AG04450 (cell line): ENCODE measurements at regions not wholly inside any gene's neighbourhood (a gene's known extent, or its start where the extent isn't known, plus 50 kb on each side); places are given as distances from the start of the nearest gene placed in this dataset.

Source experiments
- CTCF ChIA-PET: fragments of 300-600, 350-600 bp; formaldehyde crosslinking; extraction: SDS; loops from one replicate; lab custom pipeline; 2022; ENCODE audit warnings: antibody characterized with exemption, inconsistent platforms; lab: Charles Lee
- POLR2A ChIA-PET: fragments of 350-600 bp; formaldehyde crosslinking; extraction: SDS; loops from one replicate; lab custom pipeline; 2021; ENCODE audit warnings: antibody characterized with exemption, inconsistent platforms; lab: Yijun Ruan, JAX
- DNase-seq: peaks from one replicate; pipeline ENCODE4 v3.0.0-alpha.2; 2011; ENCODE audit warnings: low read depth, low spot score
- H3K27ac ChIP-seq: one replicate; pipeline ENCODE4 v1.5.1; 2012; ENCODE audit warnings: low read depth, low read length, control low read depth
- H3K27me3 ChIP-seq: one replicate; pipeline ENCODE4 v1.6.0; 2012; ENCODE audit warnings: low read length; ENCODE audit not compliant: control insufficient read depth, insufficient read depth
- H3K4me3 ChIP-seq: 2 replicates; pipeline ENCODE4 v1.5.1; 2011; ENCODE audit warnings: mild to moderate bottlenecking, low read depth, low read length, control low read depth
- H3K9me3 ChIP-seq: 2 replicates; pipeline ENCODE4 v1.5.1; 2012; ENCODE audit warnings: low read length; ENCODE audit not compliant: control insufficient read depth, insufficient read depth
- TF ChIP-seq, protein P1 (sequence below): IDR thresholded peaks from 2 replicates; pipeline ENCODE4 v1.5.1; 2011; ENCODE audit warnings: low read depth, low read length, control low read depth, inconsistent platforms

DNA sequence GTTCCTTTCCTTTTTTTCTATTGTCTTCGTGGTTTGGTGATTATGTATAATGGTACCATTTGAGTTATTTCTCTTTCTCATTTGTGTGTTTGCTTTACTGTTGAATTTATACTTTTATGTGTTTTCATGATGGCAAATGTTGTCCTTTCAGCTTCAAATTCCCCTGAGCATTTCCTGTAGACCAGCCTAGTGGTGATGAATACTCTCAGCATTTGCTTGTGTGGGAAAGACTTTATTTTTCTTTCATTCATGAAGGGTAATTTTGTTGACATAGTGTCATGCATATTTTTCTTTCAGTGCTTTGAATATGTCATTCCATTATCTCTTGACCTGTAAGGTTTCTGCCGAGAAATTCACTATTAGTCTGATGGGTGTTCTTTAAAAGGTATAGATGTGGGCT, 166.6 kb upstream of the GORAB start:
- ChIA-PET POLR2A (no interaction called here), CTCF (no interaction called here)
- TF ChIP-seq, protein P1, sequence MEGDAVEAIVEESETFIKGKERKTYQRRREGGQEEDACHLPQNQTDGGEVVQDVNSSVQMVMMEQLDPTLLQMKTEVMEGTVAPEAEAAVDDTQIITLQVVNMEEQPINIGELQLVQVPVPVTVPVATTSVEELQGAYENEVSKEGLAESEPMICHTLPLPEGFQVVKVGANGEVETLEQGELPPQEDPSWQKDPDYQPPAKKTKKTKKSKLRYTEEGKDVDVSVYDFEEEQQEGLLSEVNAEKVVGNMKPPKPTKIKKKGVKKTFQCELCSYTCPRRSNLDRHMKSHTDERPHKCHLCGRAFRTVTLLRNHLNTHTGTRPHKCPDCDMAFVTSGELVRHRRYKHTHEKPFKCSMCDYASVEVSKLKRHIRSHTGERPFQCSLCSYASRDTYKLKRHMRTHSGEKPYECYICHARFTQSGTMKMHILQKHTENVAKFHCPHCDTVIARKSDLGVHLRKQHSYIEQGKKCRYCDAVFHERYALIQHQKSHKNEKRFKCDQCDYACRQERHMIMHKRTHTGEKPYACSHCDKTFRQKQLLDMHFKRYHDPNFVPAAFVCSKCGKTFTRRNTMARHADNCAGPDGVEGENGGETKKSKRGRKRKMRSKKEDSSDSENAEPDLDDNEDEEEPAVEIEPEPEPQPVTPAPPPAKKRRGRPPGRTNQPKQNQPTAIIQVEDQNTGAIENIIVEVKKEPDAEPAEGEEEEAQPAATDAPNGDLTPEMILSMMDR = no peak
- Histone ChIP-seq H3K4me3 (no peak overlapping the region), H3K9me3 (no peaks in the 10 kb centered on the region; the same call in 1 of the 2 replicates), H3K27me3 (no peaks in the 10 kb centered on the region), H3K27ac (no peak overlapping the region)
- no peak for DNase-seq

DNA sequence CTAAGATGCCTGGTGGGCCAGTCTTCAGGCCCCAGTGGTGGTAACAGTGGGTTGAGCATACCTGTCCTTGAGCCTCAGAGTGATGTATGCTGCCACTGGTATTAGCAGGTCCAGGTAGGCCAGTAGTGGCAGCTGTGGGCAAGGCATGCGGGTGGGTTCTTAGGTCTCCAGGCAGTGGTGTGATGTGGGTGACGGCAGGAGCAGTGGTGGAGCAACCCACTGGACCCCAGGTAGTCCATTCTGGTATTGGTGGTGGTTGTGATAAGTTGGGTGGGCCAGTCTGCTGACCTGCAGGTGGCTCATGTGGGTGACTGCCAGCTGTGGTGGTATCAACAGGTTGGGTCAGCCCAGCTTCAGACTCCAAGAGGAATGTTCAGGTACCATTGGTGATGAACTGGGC, 165.0 kb upstream of the GORAB start:
- Histone ChIP-seq H3K27ac (no peak overlapping the region), H3K4me3 (no peak overlapping the region), H3K27me3 (no peaks in the 10 kb centered on the region), H3K9me3 (no peaks in the 10 kb centered on the region; the same call in 1 of the 2 replicates)
- POLR2A ChIA-PET = no interaction called here
- CTCF ChIA-PET = no interaction called here
- DNase-seq = no peak
- TF ChIP-seq, protein P1 = no peak

DNA sequence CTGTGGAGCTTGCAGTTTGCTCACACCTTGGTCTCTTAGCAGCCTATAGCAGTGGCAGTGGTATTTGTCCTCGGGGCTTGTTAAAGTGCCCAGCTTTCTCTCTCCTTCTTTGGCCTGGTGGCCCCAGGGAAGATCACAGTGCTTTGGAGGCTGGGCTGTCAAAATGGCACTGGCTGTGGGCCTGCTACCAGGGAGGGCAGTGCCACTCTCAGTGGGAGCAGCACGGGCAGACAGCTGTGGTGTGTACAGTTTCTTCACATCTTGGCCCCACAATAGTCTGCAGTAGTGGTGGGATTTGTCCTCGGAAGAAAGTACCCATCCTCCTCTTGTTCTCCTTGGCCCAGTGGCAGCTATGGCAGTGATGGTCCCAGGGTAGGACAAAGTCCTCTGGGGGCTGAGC, 164.4 kb upstream of the GORAB start:
- Histone ChIP-seq H3K27ac (no peak overlapping the region), H3K27me3 (no peaks in the 10 kb centered on the region), H3K9me3 (no peaks in the 10 kb centered on the region; the same call in 1 of the 2 replicates), H3K4me3 (no peak overlapping the region)
- TF ChIP-seq, protein P1 = no peak
- ChIA-PET CTCF (no interaction called here), POLR2A (no interaction called here)
- no peak for DNase-seq

DNA sequence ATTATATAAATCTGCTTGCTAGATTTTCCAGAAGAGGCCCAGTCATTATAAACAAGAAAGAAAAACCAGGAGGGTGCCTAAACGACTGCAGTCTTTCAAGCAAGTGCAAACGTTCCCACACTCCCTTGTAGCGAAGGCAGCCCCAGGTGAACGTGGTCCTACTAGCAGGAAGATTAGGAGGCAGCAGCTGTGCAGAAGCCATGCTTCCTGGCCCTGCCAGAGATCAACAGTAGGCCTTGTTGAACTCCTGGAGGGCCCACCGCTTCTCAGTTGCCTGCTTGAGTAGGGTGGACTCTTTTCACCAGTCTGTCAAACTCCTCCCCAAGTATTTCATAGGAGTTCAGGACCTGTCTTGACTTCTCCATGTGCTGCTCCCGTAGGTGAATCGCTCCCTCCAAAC, 163.0 kb upstream of the GORAB start:
- H3K27me3 ChIP-seq = no peaks in the 10 kb centered on the region
- ChIA-PET CTCF (interaction anchor here (0.6 to 1.3 kb wide), 2 partner anchors 13 to 168 kb away, joined by 3 to 4 read pairs; no protein-coding TSS in a partner anchor), POLR2A (no interaction called here)
- no peak for DNase-seq
- no peaks in the 10 kb centered on the region; the same call in 1 of the 2 replicates for H3K9me3 ChIP-seq
- H3K27ac ChIP-seq = no peak overlapping the region
- TF ChIP-seq, protein P1 = no peak
- no peak overlapping the region for H3K4me3 ChIP-seq

DNA sequence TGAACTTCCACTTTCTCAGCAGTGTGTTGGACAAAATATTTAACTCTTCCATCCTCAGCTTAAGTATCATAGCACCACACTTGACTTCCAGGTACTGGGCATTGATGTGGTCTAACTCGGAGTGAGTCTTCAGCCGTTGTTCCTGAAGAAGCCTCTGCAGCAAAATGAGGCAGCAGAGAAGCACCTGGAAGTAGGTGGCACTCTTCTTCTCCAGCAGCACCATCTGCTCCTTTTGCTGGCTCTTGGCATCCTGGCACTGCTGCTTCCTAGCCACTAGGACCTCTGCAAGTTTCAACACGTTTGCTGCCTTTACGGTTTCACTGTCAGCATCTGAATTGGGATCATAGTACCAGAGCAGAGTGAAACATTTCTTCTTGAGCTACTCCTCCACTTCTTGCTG, 162.5 kb upstream of the GORAB start:
- H3K9me3 ChIP-seq = no peaks in the 10 kb centered on the region; the same call in 1 of the 2 replicates
- ChIA-PET CTCF (no interaction called here), POLR2A (no interaction called here)
- H3K27me3 ChIP-seq = no peaks in the 10 kb centered on the region
- H3K27ac ChIP-seq = no peak overlapping the region
- TF ChIP-seq, protein P1 = no peak
- DNase-seq = no peak
- H3K4me3 ChIP-seq = no peak overlapping the region
